ENCODE measurements at regions not wholly inside any gene's neighbourhood (a gene's known extent, or its start where the extent isn't known, plus 50 kb on each side); places are given as distances from the start of the nearest gene placed in this dataset.

GRCh38 chr10:56928714-56929113 lies 567.7 kb upstream of the ZWINT start:
- DNase-seq: no peak

GRCh38 chr10:56927701-56928100 lies 566.6 kb upstream of the ZWINT start:
- DNase-seq: no peak

- no peak for DNase-seq
Measured at GRCh38 chr10:56920601-56921261, 559.7 kb upstream of the ZWINT start.

GRCh38 chr10:56912043-56912442 lies 551.0 kb upstream of the ZWINT start:
- no peak for DNase-seq

- no peak for DNase-seq
Measured at GRCh38 chr10:56905051-56905450, 544.0 kb upstream of the ZWINT start.

- no peak for DNase-seq
Measured at GRCh38 chr10:56902554-56902953, 541.5 kb upstream of the ZWINT start.

- DNase-seq: no peak
Measured at GRCh38 chr10:56895306-56895705, 534.2 kb upstream of the ZWINT start.

GRCh38 chr10:56881218-56881617 lies 520.2 kb upstream of the ZWINT start:
- DNase-seq: no peak

- no peak for DNase-seq
Measured at GRCh38 chr10:56880606-56881005, 519.5 kb upstream of the ZWINT start.

- no peak for DNase-seq
Measured at GRCh38 chr10:56874950-56875349, 513.9 kb upstream of the ZWINT start.

- no peak for DNase-seq
Measured at GRCh38 chr10:56871160-56871668, 510.2 kb upstream of the ZWINT start.

- DNase-seq: no peak
Measured at GRCh38 chr10:56867236-56867635, 506.2 kb upstream of the ZWINT start.

GRCh38 chr10:56856569-56856968 lies 495.5 kb upstream of the ZWINT start:
- DNase-seq: no peak

GRCh38 chr10:56844978-56845529 lies 484.0 kb upstream of the ZWINT start:
- no peak for DNase-seq

- DNase-seq: no peak
Measured at GRCh38 chr10:56836659-56837058, 475.6 kb upstream of the ZWINT start.

GRCh38 chr10:56831681-56832080 lies 470.6 kb upstream of the ZWINT start:
- DNase-seq: no peak

- DNase-seq: no peak
Measured at GRCh38 chr10:56823849-56824248, 462.8 kb upstream of the ZWINT start.

- DNase-seq: no peak
Measured at GRCh38 chr10:56805022-56805421, 444.0 kb upstream of the ZWINT start.

- DNase-seq: no peak
Measured at GRCh38 chr10:56785292-56785691, 424.2 kb upstream of the ZWINT start.

GRCh38 chr10:56782503-56782902 lies 421.4 kb upstream of the ZWINT start:
- no peak for DNase-seq

- no peak for DNase-seq
Measured at GRCh38 chr10:56771343-56771742, 410.3 kb upstream of the ZWINT start.

- no peak for DNase-seq
Measured at GRCh38 chr10:56763090-56763489, 402.0 kb upstream of the ZWINT start.

GRCh38 chr10:56745490-56745889 lies 384.4 kb upstream of the ZWINT start:
- DNase-seq: no peak

GRCh38 chr10:56728349-56728748 lies 367.3 kb upstream of the ZWINT start:
- no peak for DNase-seq

- no peak for DNase-seq
Measured at GRCh38 chr10:56722912-56723311, 361.9 kb upstream of the ZWINT start.

Measured in activated T-cell treated with anti-CD3 and anti-CD28 coated beads, Interleukin-2, amount 50 U/mL, for 48 hours (primary cell).